Activated CD4-positive, CD25-positive, alpha-beta regulatory T cell treated with anti-CD3 and anti-CD28 coated beads, Interleukin-2, amount 50 U/mL, for 72 hours (primary cell): ENCODE measurements at regions not wholly inside any gene's neighbourhood (a gene's known extent, or its start where the extent isn't known, plus 50 kb on each side); places are given as distances from the start of the nearest gene placed in this dataset.
A peak's percentile ranks its signal among the peaks of the same experiment; 100 is the strongest.
"Not testable (repeated sequence)": the region's sequence is repeated elsewhere in the genome, so short reads cannot be mapped to it uniquely, and the experiment has no call there.

Experiments
- DNase-seq: peaks from one replicate; pipeline ENCODE4 v3.0.0; 2021

DNA sequence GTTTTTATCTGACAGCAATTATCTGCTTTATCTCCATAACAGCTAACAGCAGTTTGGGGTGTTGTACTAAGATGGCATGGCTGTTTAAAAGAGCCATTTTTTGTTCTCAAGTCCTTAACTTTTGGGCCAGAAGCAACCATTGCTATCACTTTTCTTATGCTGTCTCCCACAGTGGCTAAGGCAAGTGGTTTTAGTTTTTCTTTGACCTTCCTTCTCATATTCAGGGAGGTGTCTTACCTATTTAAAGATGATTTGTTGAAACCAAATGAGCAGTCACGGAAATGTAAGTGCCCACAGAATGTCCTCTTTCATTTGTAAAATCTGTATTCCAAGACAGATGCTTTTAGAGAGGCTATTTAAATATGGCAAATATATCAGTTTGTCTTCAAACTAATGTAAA, 96.8 kb upstream of the USP15 start:
- DNase-seq: no peak

DNA sequence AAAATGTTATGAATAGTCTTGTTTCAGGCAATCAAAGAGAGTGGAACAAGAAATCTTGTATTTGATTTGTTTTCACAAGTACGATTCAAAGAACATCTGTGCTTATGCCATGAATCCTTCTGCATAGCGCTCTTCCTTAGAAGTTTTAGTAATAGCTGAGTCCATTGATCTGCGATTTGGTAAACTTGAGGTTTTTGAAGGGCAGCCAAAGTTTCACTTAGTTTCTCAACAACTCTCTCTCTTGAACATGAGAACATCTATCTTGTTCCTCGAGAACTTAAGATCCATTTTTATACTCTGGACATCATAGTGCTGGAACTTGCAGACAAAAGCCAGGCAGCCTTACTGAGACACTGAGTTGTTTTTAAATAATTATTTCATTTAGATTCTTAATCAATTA, 96.2 kb upstream of the USP15 start:
- no peak for DNase-seq

DNA sequence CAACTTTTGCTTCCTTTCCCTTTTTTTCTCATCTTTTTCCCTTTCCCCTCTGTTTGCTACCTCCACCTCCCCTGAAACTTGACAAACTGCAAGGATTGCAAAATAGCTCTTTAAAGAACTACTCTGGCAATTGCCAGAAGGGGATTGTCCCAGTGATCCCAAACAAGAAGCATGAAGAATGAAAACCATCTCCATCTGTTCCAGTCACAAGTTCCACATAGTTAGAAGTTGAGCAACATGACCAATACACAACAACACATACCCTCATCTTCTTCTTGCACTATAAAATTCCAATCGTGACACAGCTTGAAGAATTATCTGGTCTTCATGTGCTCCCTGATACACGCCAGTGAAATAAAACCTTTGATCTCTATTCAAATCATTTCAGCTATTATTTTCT, 93.7 kb upstream of the USP15 start:
- DNase-seq: no peak

DNA sequence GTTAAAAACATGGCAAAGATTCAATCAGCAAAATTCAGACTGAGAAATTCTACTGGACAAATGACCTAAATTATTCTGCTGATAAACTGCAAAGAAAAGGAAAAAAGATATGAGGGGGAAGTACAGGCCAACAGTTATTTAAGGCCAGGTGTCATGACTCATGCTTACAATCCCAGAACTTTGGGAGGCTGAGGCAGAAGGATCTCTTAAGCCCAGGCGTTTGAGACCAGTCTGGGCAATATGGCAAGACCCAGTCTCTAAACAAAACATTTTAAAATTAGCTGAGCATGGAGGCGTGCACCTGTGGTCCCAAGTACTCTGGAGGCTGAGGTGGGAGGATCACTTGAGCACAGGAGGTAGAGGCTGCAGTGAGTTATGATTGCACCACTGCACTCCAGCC, 91.8 kb upstream of the USP15 start:
- no peak for DNase-seq

DNA sequence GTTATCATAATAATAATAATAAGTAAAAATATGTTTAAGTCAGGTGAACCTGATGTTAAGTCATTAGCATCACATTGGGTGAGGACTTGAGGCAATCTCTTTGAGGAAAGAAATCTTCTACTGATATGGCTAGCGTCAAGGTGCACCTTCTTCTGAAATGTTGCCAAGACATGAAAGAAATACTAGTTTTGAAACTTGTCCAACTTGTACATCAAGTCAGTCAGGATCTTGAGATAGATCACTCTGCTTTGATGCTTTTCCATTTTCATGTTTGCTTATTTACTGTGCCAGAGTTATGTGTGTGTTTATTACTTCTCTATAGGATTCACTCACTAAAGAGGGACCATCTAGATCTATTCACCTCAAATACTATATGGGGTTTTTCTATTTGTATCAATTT, 90.0 kb upstream of the USP15 start:
- DNase-seq: no peak

DNA sequence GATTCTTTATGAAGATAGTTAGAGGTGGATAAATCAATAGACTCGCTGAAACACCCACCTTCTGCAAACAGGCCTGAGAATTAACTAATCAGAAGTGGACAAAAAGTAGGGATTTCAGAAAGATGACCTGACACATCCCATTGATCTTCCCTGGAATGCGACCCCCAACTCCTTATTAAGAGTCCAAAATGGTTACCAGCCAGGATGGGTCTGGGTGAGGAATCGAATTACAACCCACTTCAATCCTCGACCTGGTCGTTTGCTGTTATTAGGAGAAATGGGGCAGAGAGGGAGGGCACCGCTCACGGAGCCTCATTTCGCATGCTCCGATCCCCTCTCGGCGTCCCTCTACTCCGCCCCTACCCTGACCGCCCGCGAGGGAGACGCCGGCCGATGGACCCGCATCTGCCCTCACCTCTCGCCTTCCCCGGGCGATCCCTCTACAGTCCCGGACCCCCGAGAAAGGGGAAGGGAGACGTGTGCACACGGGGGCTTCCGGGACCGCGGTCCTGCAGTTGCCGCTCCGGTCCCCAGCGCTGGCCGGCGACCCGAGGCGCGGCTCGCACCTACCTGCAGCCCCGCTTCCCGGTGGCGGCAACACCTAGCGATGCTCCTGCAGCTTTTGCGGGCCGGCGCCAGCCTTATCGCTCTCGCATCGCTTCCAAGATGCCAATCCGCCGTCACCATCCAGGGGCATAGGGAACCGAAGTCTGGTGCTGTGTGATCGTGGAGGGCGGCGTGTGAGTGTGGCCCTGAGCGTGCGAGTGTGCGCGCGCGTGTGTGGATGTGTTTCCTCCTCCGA, 69.3 kb upstream of the USP15 start:
- peak; percentile 39 for DNase-seq

DNA sequence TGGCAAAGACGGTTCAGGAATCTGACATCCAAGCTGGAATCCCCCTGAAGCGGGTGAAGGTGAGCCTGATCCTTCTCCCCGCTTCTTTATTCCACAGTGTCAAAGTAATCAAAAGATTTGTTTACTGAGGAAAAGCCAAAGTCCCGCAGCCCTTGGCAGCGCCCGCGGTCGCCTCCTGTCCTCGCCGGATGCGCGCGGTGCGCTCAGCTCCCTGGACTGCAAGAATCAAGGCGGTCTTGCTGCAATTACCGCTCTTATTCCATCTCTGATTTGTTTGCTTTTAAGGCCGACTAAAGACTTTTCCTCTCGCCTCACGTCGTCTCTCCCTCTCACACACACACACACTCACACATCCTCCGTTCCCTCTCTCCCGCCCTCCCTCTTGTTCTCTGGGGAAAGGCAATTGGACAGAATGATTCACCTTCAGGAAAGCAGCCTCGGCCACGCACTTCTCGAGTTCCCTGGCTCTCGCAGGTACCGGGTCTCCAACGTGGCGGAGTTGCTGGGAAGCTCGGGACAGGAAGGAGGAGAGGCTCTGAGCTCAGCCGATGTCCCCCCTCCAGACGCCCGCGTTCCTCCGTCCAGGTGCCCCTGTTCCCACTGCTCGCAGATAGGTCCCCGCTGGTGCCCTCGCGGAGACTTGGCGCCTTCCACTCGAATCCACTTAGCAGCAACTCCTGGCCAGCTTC, 68.6 kb upstream of the USP15 start:
- DNase-seq: no peak

DNA sequence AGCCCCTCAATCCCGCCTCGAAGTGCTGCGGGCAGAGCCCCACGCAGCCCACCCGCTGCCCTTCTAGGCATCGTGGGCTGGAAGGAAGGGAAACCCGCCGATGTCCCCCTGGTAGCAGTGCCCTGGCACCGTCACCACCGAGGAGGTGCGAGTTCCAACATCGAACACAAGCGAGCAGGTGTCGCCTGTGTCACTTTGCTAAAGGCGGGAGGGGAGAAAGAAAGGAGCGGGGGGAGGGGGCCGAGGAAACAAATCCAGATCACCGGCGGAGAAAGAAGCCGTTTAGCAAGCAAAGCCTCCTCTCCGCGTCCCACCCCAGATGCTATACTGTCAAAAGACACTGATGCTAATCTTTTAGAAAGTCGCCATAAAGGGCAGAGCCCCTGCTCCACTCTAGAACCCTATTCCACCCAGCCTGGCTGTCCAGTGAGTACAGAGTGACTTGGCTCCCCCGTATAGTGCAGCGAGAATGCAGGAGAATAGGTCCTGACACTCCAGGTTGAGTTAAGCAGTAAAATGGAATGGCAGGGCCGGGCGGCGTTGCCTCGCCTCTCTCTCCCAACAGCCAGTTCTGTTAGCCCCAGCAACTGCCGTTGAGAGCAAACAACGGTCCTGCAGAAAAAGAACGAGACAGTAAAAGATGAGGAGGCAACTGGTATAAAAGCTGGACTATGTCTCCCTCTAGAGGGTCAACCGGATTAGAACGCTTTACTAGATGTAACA, 67.9 kb upstream of the USP15 start:
- peak; percentile 37 for DNase-seq

DNA sequence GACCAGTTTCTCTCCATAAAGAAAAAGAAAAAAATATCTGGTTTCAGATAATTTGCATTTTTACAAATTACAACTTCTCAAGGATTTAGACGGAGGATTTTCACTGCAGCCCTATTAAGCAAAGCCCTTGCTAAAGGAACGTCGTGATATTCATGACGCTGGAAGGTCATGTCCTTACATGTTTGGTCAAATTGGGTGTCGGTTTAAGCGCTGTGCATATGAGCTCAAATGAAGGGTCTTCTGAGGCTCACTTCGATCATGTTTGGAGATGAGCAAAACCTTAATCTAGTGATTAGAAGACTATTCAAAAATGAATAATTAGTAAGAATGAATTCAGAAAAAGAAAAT, 67.3 kb upstream of the USP15 start:
- DNase-seq: no peak

DNA sequence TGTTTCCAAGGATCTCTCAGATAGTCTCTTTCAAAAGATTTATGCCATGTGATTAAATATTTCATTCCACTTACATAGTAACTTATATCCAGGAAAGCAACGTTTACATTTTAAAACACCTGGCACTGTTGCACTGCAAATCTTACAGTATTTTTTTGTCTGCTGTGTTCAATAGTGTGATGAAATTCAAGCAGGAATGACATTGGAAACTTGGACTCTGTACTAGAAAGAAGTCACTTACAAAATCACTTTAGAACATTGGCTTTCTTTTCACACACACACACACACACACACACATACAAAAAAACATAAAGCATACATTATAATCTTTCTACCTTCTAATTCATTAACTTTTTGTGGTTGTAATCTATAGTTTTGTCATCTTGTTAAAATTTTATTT, 66.2 kb upstream of the USP15 start:
- no peak for DNase-seq

DNA sequence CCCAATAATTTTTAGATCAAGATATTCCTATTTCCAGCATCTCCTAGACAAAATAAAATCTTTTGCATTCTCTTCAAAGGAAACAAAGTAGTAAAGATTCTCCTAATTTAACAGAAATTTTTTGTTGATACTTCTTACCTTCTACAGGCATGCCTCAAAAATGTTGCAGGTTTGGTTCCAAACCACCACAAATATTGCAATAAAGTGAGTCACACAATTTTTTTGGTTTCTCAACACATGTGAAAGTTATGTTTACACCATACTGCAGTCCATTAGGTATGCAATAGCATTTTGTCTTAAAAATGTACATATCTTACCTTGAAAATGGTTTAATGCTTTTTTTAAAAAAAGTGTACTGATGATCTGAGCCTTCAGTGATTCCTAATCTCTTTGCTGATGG, 65.6 kb upstream of the USP15 start:
- DNase-seq: no peak

DNA sequence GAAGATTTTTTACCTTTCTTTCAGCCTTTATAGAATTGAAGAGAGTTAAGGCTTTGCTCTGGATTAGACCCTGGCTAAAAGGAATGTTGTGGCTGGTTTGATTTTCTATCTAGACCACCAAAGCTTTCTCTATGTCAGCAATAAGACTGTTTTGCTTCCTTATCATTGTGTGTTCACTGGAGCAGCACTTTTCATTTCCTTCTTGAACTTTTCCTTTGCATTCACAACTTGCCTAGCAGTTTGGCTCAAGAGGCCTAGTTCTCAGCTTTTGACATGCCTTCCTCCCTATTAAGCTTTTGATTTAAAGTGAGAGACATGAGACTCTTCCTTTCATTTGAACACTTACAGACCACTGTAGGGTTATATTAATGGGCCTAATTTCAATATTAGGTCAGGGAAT, 64.1 kb upstream of the USP15 start:
- DNase-seq: no peak

DNA sequence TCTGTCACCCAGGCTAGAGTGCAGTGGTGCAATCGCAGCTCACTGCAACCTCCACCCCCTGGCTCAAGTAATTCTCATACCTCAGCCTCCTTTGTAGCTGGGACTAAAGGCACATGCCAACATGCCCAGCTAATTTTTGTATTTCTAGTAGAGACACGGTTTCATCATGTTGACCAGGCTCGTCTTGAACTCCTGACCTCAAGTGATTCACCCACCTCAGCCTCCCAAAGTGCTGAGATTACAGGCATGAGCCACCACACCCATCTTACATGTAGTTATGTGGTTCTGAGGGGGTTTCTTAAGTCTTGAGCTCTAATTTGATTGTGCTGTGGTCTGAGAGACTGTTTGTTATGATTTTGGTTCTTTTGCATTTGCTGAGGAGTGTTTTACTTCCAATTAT, 57.3 kb upstream of the USP15 start:
- not testable (repeated sequence) for DNase-seq

DNA sequence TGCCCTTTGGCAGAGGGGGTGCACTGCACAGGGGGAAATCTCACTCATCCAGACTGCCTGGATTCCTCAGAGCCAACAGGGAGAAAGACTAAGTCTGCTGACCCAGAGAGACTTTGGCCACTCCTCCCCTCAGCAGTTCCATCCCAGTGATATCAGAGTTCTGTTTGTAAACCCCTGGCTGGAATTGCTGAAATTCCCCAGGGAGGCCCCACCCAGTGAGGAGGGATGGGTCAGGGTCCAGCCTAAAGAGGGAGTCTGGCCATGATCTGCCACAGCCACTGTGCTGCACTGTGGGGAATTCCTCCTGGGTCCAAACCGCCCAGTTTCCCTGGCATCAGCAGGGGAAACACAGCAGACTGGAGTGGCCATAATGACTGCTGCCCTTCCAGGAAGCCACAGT, 54.9 kb upstream of the USP15 start:
- DNase-seq: no peak

DNA sequence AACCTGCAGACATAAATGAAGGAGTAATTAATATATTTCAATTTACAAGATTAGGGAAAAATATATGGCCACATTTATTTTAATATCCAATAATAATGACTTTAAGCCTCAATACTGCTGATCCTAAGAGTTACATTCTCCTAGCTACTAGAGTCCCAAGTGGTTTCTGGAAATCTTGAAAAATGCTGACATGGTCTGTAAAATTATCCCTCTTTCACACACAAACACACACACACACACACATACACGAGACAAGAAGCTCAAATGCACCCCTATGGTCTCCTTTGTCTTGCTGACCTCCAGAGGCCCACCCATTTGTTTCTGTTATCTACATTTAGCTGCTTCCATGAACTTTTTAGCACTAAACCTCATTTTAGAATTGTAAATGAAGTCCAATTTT, 53.0 kb upstream of the USP15 start:
- DNase-seq: no peak
